ENCODE measurements at regions not wholly inside any gene's neighbourhood (a gene's known extent, or its start where the extent isn't known, plus 50 kb on each side); places are given as distances from the start of the nearest gene placed in this dataset.

DNA sequence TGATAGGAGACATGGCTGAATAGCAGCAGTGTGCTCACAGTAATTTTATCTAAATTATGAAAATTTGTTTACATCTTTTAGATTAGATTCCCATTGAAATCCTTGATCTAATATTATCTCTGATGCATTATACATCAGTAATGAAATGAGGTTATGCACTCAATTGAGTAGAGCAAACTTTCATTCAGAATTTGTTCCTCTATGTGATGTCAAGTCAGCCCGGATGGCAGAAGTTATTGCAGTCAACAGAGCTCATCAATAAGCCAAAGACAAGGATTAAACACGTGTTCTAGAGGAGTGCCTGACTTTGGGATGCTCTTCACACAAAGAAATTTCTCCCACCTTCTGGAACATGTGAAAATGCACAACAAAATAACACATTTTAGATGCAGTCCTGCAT lies 688.8 kb downstream of the TMEM121 start:
- no peaks in the 10 kb centered on the region; the same call in 1 of the 2 replicates for H3K27me3 ChIP-seq (ENCODE audit: control insufficient read depth, low read length)
- no peak overlapping the region for H3K4me2 ChIP-seq (ENCODE audit: low read length)
- H3K27ac ChIP-seq (ENCODE audit: low read depth, low read length): no peak overlapping the region
- H4K20me1 ChIP-seq (ENCODE audit: control insufficient read depth, insufficient read depth, low read depth, low read length): no peaks in the 10 kb centered on the region
- no peaks in the 10 kb centered on the region for H3F3A ChIP-seq (ENCODE audit: control insufficient read depth, insufficient read depth)
- H3K4me1 ChIP-seq (ENCODE audit: control insufficient read depth, low read length): peaks cover 13% of the 10 kb centered on the region
- no peaks in the 10 kb centered on the region for H3K36me3 ChIP-seq (ENCODE audit: control insufficient read depth, low read length)
- no peaks in the 10 kb centered on the region for H3K9me3 ChIP-seq (ENCODE audit: control insufficient read depth, insufficient read depth, low read length)
- no peaks in the 10 kb centered on the region for H3K9me2 ChIP-seq (replicated peaks; ENCODE audit: control insufficient read depth, low read length)
- H3K79me2 ChIP-seq (ENCODE audit: control insufficient read depth, low read length): no peaks in the 10 kb centered on the region
- TF ChIP-seq, protein P1, sequence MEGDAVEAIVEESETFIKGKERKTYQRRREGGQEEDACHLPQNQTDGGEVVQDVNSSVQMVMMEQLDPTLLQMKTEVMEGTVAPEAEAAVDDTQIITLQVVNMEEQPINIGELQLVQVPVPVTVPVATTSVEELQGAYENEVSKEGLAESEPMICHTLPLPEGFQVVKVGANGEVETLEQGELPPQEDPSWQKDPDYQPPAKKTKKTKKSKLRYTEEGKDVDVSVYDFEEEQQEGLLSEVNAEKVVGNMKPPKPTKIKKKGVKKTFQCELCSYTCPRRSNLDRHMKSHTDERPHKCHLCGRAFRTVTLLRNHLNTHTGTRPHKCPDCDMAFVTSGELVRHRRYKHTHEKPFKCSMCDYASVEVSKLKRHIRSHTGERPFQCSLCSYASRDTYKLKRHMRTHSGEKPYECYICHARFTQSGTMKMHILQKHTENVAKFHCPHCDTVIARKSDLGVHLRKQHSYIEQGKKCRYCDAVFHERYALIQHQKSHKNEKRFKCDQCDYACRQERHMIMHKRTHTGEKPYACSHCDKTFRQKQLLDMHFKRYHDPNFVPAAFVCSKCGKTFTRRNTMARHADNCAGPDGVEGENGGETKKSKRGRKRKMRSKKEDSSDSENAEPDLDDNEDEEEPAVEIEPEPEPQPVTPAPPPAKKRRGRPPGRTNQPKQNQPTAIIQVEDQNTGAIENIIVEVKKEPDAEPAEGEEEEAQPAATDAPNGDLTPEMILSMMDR (IDR thresholded peaks at IDR 0.05; ENCODE audit: low read depth, low read length, poor library complexity, severe bottlenecking): no peak
- no peak overlapping the region for H3K4me3 ChIP-seq (ENCODE audit: low read length)

DNA sequence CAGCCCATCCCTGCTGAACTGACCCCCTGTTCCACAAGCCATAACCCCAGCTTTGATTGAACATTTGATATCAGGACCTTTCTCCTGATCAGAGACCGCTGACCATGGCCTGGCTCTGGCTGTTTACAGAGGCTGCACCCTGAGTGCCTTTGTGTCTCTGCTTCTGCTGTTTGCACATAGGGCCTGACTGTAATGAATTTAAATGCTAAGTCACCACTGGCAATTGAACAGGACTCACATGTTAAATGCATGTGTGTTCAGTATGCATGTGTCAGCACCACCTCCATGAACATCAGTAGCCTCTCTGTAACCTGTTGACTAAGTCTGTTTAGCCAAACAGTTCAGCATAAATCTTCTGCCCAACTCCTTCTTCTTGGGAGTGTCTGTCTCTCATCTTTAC lies 690.3 kb downstream of the TMEM121 start:
- no peaks in the 10 kb centered on the region for H3K36me3 ChIP-seq (ENCODE audit: control insufficient read depth, low read length)

DNA sequence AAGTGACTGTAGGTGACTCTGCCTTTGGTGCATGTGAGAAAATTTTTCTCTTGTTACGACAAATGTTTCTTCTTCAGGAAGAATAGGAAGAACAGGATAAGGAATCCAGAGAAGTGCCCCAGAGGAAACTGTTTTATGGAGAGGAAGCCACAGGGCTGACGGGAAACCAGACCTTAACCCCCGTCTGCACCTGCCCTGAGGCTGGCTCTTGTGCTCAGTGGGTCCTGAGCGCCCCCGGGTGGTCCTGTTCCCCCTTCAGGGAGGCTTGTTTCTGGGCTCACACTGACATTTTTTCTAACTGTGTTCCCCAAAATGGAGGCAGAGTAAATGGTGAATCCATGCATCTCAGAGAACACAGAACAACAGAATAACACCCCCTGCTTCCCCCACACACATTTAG lies 691.8 kb downstream of the TMEM121 start:
- H3K4me2 ChIP-seq (ENCODE audit: low read length): no peak overlapping the region
- peaks cover 7% of the 10 kb centered on the region for H3K4me1 ChIP-seq (ENCODE audit: control insufficient read depth, low read length)
- H3K27me3 ChIP-seq (ENCODE audit: control insufficient read depth, low read length): no peaks in the 10 kb centered on the region
- H3K9me2 ChIP-seq (replicated peaks; ENCODE audit: control insufficient read depth, low read length): no peaks in the 10 kb centered on the region
- no peaks in the 10 kb centered on the region for H3K9me3 ChIP-seq (ENCODE audit: control insufficient read depth, insufficient read depth, low read length)
- H3K4me3 ChIP-seq (ENCODE audit: low read length): no peak overlapping the region
- TF ChIP-seq EZH2phosphoT487 (IDR thresholded peaks at IDR 0.05; ENCODE audit: borderline replicate concordance, low read length): no peak
- TF ChIP-seq, protein P1 (IDR thresholded peaks at IDR 0.05; ENCODE audit: low read depth, low read length, poor library complexity, severe bottlenecking): no peak
- H3K79me2 ChIP-seq (ENCODE audit: control insufficient read depth, low read length): no peaks in the 10 kb centered on the region
- no peaks in the 10 kb centered on the region for H4K20me1 ChIP-seq (ENCODE audit: control insufficient read depth, insufficient read depth, low read depth, low read length)
- no peak overlapping the region for H3K27ac ChIP-seq (ENCODE audit: low read depth, low read length)
- no peaks in the 10 kb centered on the region for H3F3A ChIP-seq (ENCODE audit: control insufficient read depth, insufficient read depth)
- H3K36me3 ChIP-seq (ENCODE audit: control insufficient read depth, low read length): no peaks in the 10 kb centered on the region

More for the DNA sequence above, 690.3 kb downstream of the TMEM121 start:
- peaks cover 7% of the 10 kb centered on the region for H3K4me1 ChIP-seq (ENCODE audit: control insufficient read depth, low read length)
- H3K9me2 ChIP-seq (replicated peaks; ENCODE audit: control insufficient read depth, low read length): no peaks in the 10 kb centered on the region
- H3F3A ChIP-seq (ENCODE audit: control insufficient read depth, insufficient read depth): no peaks in the 10 kb centered on the region
- H3K4me3 ChIP-seq (ENCODE audit: low read length): no peak overlapping the region
- no peaks in the 10 kb centered on the region for H3K27me3 ChIP-seq (ENCODE audit: control insufficient read depth, low read length)
- H4K20me1 ChIP-seq (ENCODE audit: control insufficient read depth, insufficient read depth, low read depth, low read length): no peaks in the 10 kb centered on the region
- no peak overlapping the region for H3K4me2 ChIP-seq (ENCODE audit: low read length)
- no peaks in the 10 kb centered on the region for H3K79me2 ChIP-seq (ENCODE audit: control insufficient read depth, low read length)
- H3K27ac ChIP-seq (ENCODE audit: low read depth, low read length): no peak overlapping the region
- H3K9me3 ChIP-seq (ENCODE audit: control insufficient read depth, insufficient read depth, low read length): no peaks in the 10 kb centered on the region
- TF ChIP-seq EZH2phosphoT487 (IDR thresholded peaks at IDR 0.05; ENCODE audit: borderline replicate concordance, low read length): no peak
- TF ChIP-seq, protein P1 (IDR thresholded peaks at IDR 0.05; ENCODE audit: low read depth, low read length, poor library complexity, severe bottlenecking): no peak

DNA sequence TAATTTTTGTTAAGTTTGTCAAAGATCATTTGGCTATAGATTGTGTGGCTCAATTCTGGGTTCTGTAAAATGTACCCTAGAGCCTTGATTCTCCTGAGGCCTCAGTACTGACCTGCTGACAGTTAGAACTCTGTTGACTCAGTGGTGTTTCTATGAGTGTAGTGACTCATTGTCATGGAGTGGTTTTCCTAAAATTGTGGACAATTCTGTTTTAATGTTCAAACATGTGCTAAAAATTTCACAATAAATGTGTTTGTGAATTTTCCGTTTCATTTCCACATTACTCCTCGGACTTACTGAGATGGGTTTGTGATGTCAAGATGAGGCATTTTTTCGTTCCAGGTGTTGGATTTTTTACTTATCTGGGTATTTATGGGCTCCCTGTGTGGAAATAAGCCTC lies 695.9 kb downstream of the TMEM121 start:
- H3K9me3 ChIP-seq (ENCODE audit: control insufficient read depth, insufficient read depth, low read length): no peaks in the 10 kb centered on the region

More for the DNA sequence above, 695.9 kb downstream of the TMEM121 start:
- Histone ChIP-seq H3K27ac (ENCODE audit: low read depth, low read length) (no peak overlapping the region), H4K20me1 (ENCODE audit: control insufficient read depth, insufficient read depth, low read depth, low read length) (no peaks in the 10 kb centered on the region), H3K79me2 (ENCODE audit: control insufficient read depth, low read length) (no peaks in the 10 kb centered on the region), H3K36me3 (ENCODE audit: control insufficient read depth, low read length) (no peaks in the 10 kb centered on the region), H3F3A (ENCODE audit: control insufficient read depth, insufficient read depth) (no peaks in the 10 kb centered on the region), H3K9me2 (replicated peaks; ENCODE audit: control insufficient read depth, low read length) (no peaks in the 10 kb centered on the region), H3K27me3 (ENCODE audit: control insufficient read depth, low read length) (no peaks in the 10 kb centered on the region), H3K4me2 (ENCODE audit: low read length) (no peak overlapping the region), H3K4me1 (ENCODE audit: control insufficient read depth, low read length) (peaks cover 7% of the 10 kb centered on the region), H3K4me3 (ENCODE audit: low read length) (no peak overlapping the region)
- no peak for TF ChIP-seq EZH2phosphoT487 (IDR thresholded peaks at IDR 0.05; ENCODE audit: borderline replicate concordance, low read length)
- TF ChIP-seq, protein P1 (IDR thresholded peaks at IDR 0.05; ENCODE audit: low read depth, low read length, poor library complexity, severe bottlenecking): no peak

Measured in DOHH2 (cell line).